ENCODE measurements at regions not wholly inside any gene's neighbourhood (a gene's known extent, or its start where the extent isn't known, plus 50 kb on each side); places are given as distances from the start of the nearest gene placed in this dataset.

DNA sequence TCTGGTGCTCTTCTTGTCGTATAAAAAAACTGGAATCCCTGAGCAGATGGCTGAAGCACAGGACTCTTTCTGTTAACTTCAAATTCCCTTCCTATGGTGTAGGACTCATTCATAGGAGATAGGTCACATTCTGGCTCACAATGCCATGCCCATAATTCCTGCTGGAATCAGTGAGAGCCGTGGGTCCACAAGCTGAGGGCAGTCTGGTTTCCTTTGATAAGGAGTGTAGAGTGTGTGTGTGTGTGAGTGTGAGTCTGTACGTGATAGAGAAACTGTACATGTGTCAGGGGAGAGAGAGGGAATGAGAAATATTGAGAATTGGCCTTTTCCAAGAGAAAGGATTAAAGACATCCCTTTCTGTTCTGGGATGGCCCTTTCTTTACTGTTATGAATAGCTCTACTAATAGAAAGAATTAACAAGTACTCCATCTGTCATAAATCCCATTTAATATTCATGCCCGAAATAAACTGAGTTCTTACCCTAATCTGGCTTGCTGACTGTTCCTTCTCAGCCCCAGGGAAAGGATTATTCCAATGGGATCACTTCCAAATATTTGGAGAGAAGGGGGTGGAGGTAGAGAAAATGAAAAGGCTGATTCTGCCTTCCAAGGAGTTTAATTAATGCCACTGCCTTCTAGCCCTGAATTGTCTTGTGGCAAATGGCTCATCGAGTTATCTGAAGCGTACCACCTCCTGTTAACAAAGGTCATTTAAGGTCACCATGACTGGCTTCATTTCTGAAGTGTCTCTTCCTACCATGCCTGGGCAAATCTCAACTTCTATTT is 79.0 kb downstream of the TMX1 start:
- 23 to 26% methylated on average over 6 of the region's 6 CpGs for WGBS, 2 donors
- TF ChIP-seq, protein P1, sequence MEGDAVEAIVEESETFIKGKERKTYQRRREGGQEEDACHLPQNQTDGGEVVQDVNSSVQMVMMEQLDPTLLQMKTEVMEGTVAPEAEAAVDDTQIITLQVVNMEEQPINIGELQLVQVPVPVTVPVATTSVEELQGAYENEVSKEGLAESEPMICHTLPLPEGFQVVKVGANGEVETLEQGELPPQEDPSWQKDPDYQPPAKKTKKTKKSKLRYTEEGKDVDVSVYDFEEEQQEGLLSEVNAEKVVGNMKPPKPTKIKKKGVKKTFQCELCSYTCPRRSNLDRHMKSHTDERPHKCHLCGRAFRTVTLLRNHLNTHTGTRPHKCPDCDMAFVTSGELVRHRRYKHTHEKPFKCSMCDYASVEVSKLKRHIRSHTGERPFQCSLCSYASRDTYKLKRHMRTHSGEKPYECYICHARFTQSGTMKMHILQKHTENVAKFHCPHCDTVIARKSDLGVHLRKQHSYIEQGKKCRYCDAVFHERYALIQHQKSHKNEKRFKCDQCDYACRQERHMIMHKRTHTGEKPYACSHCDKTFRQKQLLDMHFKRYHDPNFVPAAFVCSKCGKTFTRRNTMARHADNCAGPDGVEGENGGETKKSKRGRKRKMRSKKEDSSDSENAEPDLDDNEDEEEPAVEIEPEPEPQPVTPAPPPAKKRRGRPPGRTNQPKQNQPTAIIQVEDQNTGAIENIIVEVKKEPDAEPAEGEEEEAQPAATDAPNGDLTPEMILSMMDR (IDR thresholded peaks at IDR 0.05): no peak
- no peak for TF ChIP-seq POLR2A (IDR thresholded peaks at IDR 0.05)
- H3K4me3 ChIP-seq (ENCODE audit: low read depth, poor library complexity, severe bottlenecking): no peak overlapping the region
- intact Hi-C loops (cut with DNase I; ENCODE audit: low total_unique reads): no loop called here
- DNase-seq (ENCODE audit: low spot score in 2 of 2): no peak

DNA sequence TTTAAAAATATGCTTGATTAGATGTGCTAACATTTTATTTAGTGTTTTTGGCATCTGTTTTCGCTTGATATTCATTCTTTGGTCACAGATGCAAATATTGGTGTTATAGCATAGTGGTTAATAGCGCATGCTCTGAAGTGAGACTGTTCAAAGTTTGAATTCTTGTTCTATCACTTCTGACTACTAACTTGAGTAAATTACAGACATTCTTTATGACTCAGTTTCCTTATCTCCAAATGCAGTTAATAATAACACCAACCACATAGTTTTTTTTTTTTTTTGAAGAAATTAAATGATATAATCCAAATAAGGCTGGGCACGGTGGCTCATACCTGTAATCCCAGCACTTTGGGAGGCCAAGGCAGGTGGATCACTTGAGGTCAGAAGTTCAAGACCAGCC is 81.0 kb downstream of the TMX1 start:
- 92 to 94% methylated on average over 3 of the region's 3 CpGs for WGBS, 2 donors
- H3K4me3 ChIP-seq (ENCODE audit: low read depth, poor library complexity, severe bottlenecking): no peak overlapping the region
- intact Hi-C loops (cut with DNase I; ENCODE audit: low total_unique reads): no loop called here
- TF ChIP-seq, protein P1 (IDR thresholded peaks at IDR 0.05): no peak
- TF ChIP-seq POLR2A (IDR thresholded peaks at IDR 0.05): no peak
- no peak for DNase-seq (ENCODE audit: low spot score in 2 of 2)

DNA sequence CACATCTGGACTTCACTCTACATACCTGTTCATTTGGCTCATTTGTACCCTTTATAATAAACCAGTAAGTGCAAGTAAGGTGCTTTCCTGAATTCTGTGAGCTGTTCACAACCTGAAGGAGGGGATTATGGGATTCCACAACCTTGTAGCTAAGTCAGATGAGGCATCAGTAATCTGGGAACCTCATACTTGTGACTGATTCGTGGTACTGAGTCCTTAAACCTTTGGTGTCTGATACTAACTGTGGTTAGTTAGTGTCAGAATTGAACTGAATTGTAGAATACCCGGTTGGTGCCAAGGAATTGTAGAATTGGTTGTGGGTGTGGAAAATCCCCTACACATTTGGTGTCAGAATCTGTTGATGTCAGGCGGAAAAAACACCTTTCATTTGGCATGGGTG is 83.4 kb downstream of the TMX1 start:
- intact Hi-C loops (cut with DNase I; ENCODE audit: low total_unique reads): no loop called here
- WGBS, 2 donors: 75 to 87% methylated on average over 3 of the region's 3 CpGs
- DNase-seq (ENCODE audit: low spot score in 2 of 2): no peak
- TF ChIP-seq, protein P1 (IDR thresholded peaks at IDR 0.05): no peak
- no peak for TF ChIP-seq POLR2A (IDR thresholded peaks at IDR 0.05)
- H3K4me3 ChIP-seq (ENCODE audit: low read depth, poor library complexity, severe bottlenecking): no peak overlapping the region

DNA sequence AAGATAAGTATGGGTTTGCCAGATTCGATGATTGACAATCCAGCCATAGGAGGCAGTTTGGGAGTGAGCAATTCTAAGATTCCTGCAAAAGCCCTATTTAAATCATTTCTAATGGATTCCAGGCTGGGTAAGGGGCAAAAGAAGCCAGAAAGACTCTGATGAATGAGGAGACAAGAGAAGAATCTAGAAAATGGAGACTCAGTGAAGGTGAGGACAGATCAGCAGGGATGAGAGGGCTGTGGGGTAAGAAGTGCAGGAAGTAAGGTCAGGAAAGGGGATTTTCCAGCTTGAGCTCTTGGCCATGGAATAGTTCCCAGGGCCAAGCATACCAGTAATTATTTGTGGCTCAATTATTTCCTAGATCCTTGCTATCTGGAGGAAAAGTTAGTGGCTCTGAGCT is 87.3 kb downstream of the TMX1 start:
- no peak for DNase-seq (ENCODE audit: low spot score in 2 of 2)
- no peak overlapping the region for H3K4me3 ChIP-seq (ENCODE audit: low read depth, poor library complexity, severe bottlenecking)
- TF ChIP-seq POLR2A (IDR thresholded peaks at IDR 0.05): no peak
- TF ChIP-seq, protein P1 (IDR thresholded peaks at IDR 0.05): no peak
- WGBS, 2 donors: 47 to 57% methylated on average over 1 of the region's 1 CpG
- intact Hi-C loops (cut with DNase I; ENCODE audit: low total_unique reads): no loop called here

DNA sequence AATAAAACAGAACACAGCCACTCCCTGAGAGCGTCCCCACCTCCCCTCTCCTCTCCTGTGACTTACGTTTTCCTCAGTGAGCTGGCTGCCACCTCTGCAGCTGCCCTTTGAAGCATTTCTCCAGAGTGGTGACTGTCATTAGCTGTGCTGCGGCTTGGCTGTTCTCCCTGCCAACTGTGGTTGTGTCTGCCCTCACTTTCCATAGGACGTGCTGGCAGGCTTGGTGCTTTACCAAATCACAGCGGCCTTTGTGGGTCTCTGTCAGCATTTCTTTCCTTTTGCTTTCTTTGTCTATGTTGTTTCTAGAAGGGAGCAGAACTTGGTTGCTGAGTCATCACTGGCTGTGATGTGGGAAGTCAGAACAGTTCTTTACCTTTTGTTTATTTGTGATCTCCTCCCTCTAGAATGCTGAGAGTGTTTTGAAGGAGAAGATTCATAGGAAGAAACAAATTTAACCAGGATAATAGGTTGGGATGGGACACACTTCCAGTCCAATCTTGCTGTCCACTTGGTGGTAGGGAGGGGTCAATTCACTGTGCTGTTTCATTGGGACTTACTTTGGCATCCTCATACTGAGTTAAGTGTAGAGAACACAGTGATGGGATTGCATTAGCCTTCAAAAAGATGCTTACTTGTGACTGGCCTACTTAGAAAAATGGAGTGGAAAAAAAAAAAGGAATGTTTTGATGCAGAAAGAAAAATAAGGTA is 88.2 kb downstream of the TMX1 start:
- 5 to 16% methylated on average over 5 of the region's 5 CpGs for WGBS, 2 donors
- intact Hi-C loops (cut with DNase I; ENCODE audit: low total_unique reads): no loop called here
- DNase-seq (ENCODE audit: low spot score in 2 of 2): no peak
- TF ChIP-seq, protein P1 (IDR thresholded peaks at IDR 0.05): no peak
- TF ChIP-seq POLR2A (IDR thresholded peaks at IDR 0.05): no peak
- H3K4me3 ChIP-seq (ENCODE audit: low read depth, poor library complexity, severe bottlenecking): no peak overlapping the region
